ENCODE measurements at regions not wholly inside any gene's neighbourhood (a gene's known extent, or its start where the extent isn't known, plus 50 kb on each side); places are given as distances from the start of the nearest gene placed in this dataset.

- H3K4me3 ChIP-seq (ENCODE audit: low read depth, low read length) = no peak overlapping the region
- H3K36me3 ChIP-seq = no peaks in the 10 kb centered on the region
- TF ChIP-seq CTCF (IDR thresholded peaks at IDR 0.05; ENCODE audit: low read depth, low read length) = no peak
- H3K27ac ChIP-seq = no peak overlapping the region
- H3K27me3 ChIP-seq (ENCODE audit: insufficient read depth, low read depth, severe bottlenecking) = no peaks in the 10 kb centered on the region
- peaks cover 6% of the 10 kb centered on the region for H3K9me3 ChIP-seq (ENCODE audit: severe bottlenecking)
- no peak for DNase-seq
These were observed 108.5 kb upstream of the HIVEP1 start for GRCh38 chr6:11903645-11904044.

GRCh38 chr6:11902527-11902926 is 109.6 kb upstream of the HIVEP1 start:
- Histone ChIP-seq H3K27ac (no peak overlapping the region), H3K4me3 (ENCODE audit: low read depth, low read length) (no peak overlapping the region), H3K9me3 (ENCODE audit: severe bottlenecking) (peaks cover 6% of the 10 kb centered on the region), H3K27me3 (ENCODE audit: insufficient read depth, low read depth, severe bottlenecking) (no peaks in the 10 kb centered on the region), H3K36me3 (no peaks in the 10 kb centered on the region)
- no peak for TF ChIP-seq CTCF (IDR thresholded peaks at IDR 0.05; ENCODE audit: low read depth, low read length)
- DNase-seq = no peak

GRCh38 chr6:11900662-11901598 is 111.2 kb upstream of the HIVEP1 start:
- H3K4me3 ChIP-seq (ENCODE audit: low read depth, low read length) = no peak overlapping the region
- H3K9me3 ChIP-seq (ENCODE audit: severe bottlenecking) = no peaks in the 10 kb centered on the region
- no peak for DNase-seq
- no peak for TF ChIP-seq CTCF (IDR thresholded peaks at IDR 0.05; ENCODE audit: low read depth, low read length)
- H3K27me3 ChIP-seq (ENCODE audit: insufficient read depth, low read depth, severe bottlenecking) = no peaks in the 10 kb centered on the region
- H3K27ac ChIP-seq = no peak overlapping the region
- no peaks in the 10 kb centered on the region for H3K36me3 ChIP-seq

GRCh38 chr6:11899645-11900044 is 112.5 kb upstream of the HIVEP1 start:
- no peak overlapping the region for H3K27ac ChIP-seq
- no peak overlapping the region for H3K4me3 ChIP-seq (ENCODE audit: low read depth, low read length)
- no peak for TF ChIP-seq CTCF (IDR thresholded peaks at IDR 0.05; ENCODE audit: low read depth, low read length)
- H3K9me3 ChIP-seq (ENCODE audit: severe bottlenecking) = no peaks in the 10 kb centered on the region
- H3K27me3 ChIP-seq (ENCODE audit: insufficient read depth, low read depth, severe bottlenecking) = no peaks in the 10 kb centered on the region
- no peak for DNase-seq
- H3K36me3 ChIP-seq = no peaks in the 10 kb centered on the region

GRCh38 chr6:11894212-11894611 is 115.6 kb upstream of the ADTRP start:
- Histone ChIP-seq H3K9me3 (ENCODE audit: severe bottlenecking) (no peaks in the 10 kb centered on the region), H3K27me3 (ENCODE audit: insufficient read depth, low read depth, severe bottlenecking) (no peaks in the 10 kb centered on the region), H3K36me3 (no peaks in the 10 kb centered on the region), H3K27ac (no peak overlapping the region), H3K4me3 (ENCODE audit: low read depth, low read length) (no peak overlapping the region)
- no peak for TF ChIP-seq CTCF (IDR thresholded peaks at IDR 0.05; ENCODE audit: low read depth, low read length)
- DNase-seq = no peak
